GM23338 (cell line): ENCODE measurements at regions not wholly inside any gene's neighbourhood (a gene's known extent, or its start where the extent isn't known, plus 50 kb on each side); places are given as distances from the start of the nearest gene placed in this dataset.
A peak's percentile ranks its signal among the peaks of the same experiment; 100 is the strongest.

Experiments
- ATAC-seq: fragments of 200-7000 bp; cut with Tn5 transposase; 3 replicates; pipeline ENCODE4 v1.9.1; 2020
- DNase-seq: peaks from one replicate; pipeline ENCODE4 v3.0.0-alpha.2; 2015; ENCODE audit warnings: low spot score
- H2AFZ ChIP-seq: fragments of 200-600 bp; sonication (generic); 2 replicates; pipeline ENCODE4 v1.8.0; 2016; ENCODE audit warnings: antibody characterized with exemption, mild to moderate bottlenecking, moderate library complexity
- H3F3A ChIP-seq: fragments of 200-600 bp; sonication (generic); replicated peaks from 2 replicates; pipeline ENCODE4 v1.8.0; 2017; ENCODE audit warnings: antibody characterized with exemption, mixed run types, low read depth
- H3K27ac ChIP-seq: fragments of 200-600 bp; sonication (generic); 2 replicates; pipeline ENCODE4 v1.6.1; 2016; ENCODE audit warnings: low read depth
- H3K27me3 ChIP-seq: fragments of 200-600 bp; sonication (generic); 2 replicates; pipeline ENCODE4 v1.8.0; 2016; ENCODE audit warnings: mild to moderate bottlenecking, mixed run types, moderate library complexity; ENCODE audit not compliant: insufficient read depth
- H3K36me3 ChIP-seq: fragments of 200-600 bp; sonication (generic); 2 replicates; pipeline ENCODE4 v1.8.0; 2016; ENCODE audit warnings: mild to moderate bottlenecking; ENCODE audit not compliant: insufficient read depth
- H3K4me1 ChIP-seq: fragments of 200-600 bp; sonication (generic); 2 replicates; pipeline ENCODE4 v1.8.0; 2016; ENCODE audit warnings: mild to moderate bottlenecking, moderate library complexity; ENCODE audit not compliant: insufficient read depth
- H3K4me2 ChIP-seq: fragments of 200-600 bp; sonication (generic); 2 replicates; pipeline ENCODE4 v1.7.1; 2017; ENCODE audit warnings: mixed run types
- H3K4me3 ChIP-seq: fragments of 200-600 bp; sonication (generic); 2 replicates; pipeline ENCODE4 v1.6.1; 2016; ENCODE audit warnings: mixed run types
- H3K79me2 ChIP-seq: fragments of 200-600 bp; sonication (generic); replicated peaks from 2 replicates; pipeline ENCODE4 v1.8.0; 2017; ENCODE audit warnings: mild to moderate bottlenecking; ENCODE audit not compliant: insufficient read depth
- H3K9me2 ChIP-seq: fragments of 200-600 bp; sonication (generic); 2 replicates; pipeline ENCODE4 v1.8.0; 2017; ENCODE audit not compliant: insufficient read depth
- H4K20me1 ChIP-seq: fragments of 200-600 bp; sonication (generic); replicated peaks from 2 replicates; pipeline ENCODE4 v1.8.0; 2017; ENCODE audit warnings: mild to moderate bottlenecking; ENCODE audit not compliant: insufficient read depth
- H3K27ac Mint-ChIP-seq: 2 replicates; pipeline ENCODE4 v1.8.0; 2020; ENCODE audit warnings: inconsistent platforms, mild to moderate bottlenecking, moderate library complexity, mixed read lengths
- H3K27me3 Mint-ChIP-seq: 3 replicates; pipeline ENCODE4 v1.8.0; 2022; ENCODE audit warnings: low read depth, mild to moderate bottlenecking, moderate library complexity, mixed read lengths, inconsistent platforms; ENCODE audit not compliant: insufficient read depth, poor library complexity
- H3K36me3 Mint-ChIP-seq: 3 replicates; pipeline ENCODE4 v1.8.0; 2021; ENCODE audit warnings: low read depth, mild to moderate bottlenecking, inconsistent platforms, moderate library complexity, mixed read lengths
- H3K4me1 Mint-ChIP-seq: 3 replicates; pipeline ENCODE4 v1.8.0; 2020; ENCODE audit warnings: mild to moderate bottlenecking, inconsistent platforms, mixed read lengths
- H3K4me3 Mint-ChIP-seq: 3 replicates; pipeline ENCODE4 v1.8.0; 2021; ENCODE audit warnings: moderate library complexity, mild to moderate bottlenecking, inconsistent platforms, mixed read lengths
- H3K9me3 Mint-ChIP-seq: 3 replicates; pipeline ENCODE4 v1.8.0; 2020; ENCODE audit warnings: moderate library complexity, mild to moderate bottlenecking, inconsistent platforms, mixed read lengths
- CREB1 ChIP-seq: fragments of 250-450 bp; sonication (Bioruptor Pico); IDR thresholded peaks from 2 replicates; pipeline ENCODE4 v1.5.0; 2020; ENCODE audit warnings: low read depth, mild to moderate bottlenecking, moderate library complexity
- EZH2 ChIP-seq: fragments of 200-600 bp; sonication (generic); IDR thresholded peaks from one replicate; pipeline ENCODE4 v1.8.0; 2017; ENCODE audit warnings: antibody characterized with exemption, mild to moderate bottlenecking, low read depth; ENCODE audit not compliant: unreplicated experiment
- EZH2phosphoT487 ChIP-seq: fragments of 200-600 bp; sonication (generic); IDR thresholded peaks from one replicate; pipeline ENCODE4 v1.8.1; 2018; ENCODE audit warnings: antibody characterized with exemption; ENCODE audit not compliant: unreplicated experiment
- JUNB ChIP-seq: IDR thresholded peaks from one replicate; pipeline ENCODE4 v1.6.1; 2016; ENCODE audit warnings: antibody characterized with exemption; ENCODE audit not compliant: unreplicated experiment
- NANOG ChIP-seq: IDR thresholded peaks from 2 replicates; pipeline ENCODE4 v1.6.1; 2016; ENCODE audit warnings: antibody characterized with exemption, borderline replicate concordance
- POLR2AphosphoS5 ChIP-seq: IDR thresholded peaks from 2 replicates; pipeline ENCODE4 v1.6.1; 2016; ENCODE audit warnings: antibody characterized with exemption, low read depth
- STAT1 ChIP-seq: IDR thresholded peaks from one replicate; pipeline ENCODE4 v1.6.1; 2016; ENCODE audit warnings: antibody characterized with exemption; ENCODE audit not compliant: unreplicated experiment
- ZNF114 ChIP-seq: fragments of 250-450 bp; sonication (Bioruptor Pico); IDR thresholded peaks from 2 replicates; pipeline ENCODE4 v1.5.0; 2020; ENCODE audit warnings: mild to moderate bottlenecking, moderate library complexity
- ZNF331 ChIP-seq: fragments of 250-450 bp; sonication (Bioruptor Pico); IDR thresholded peaks from 2 replicates; pipeline ENCODE4 v1.5.0; 2020; ENCODE audit warnings: low read depth, mild to moderate bottlenecking, moderate library complexity
- TF ChIP-seq, protein P1 (sequence below): IDR thresholded peaks from 2 replicates; pipeline ENCODE4 v1.6.1; 2016; ENCODE audit warnings: antibody characterized with exemption
- TF ChIP-seq, protein P2 (sequence below): IDR thresholded peaks from one replicate; pipeline ENCODE4 v1.6.1; 2018; ENCODE audit warnings: antibody characterized with exemption; ENCODE audit not compliant: unreplicated experiment
- TF ChIP-seq, protein P3 (sequence below): fragments of 250-450 bp; sonication (Bioruptor Pico); IDR thresholded peaks from 2 replicates; pipeline ENCODE4 v1.5.0; 2020; ENCODE audit warnings: mild to moderate bottlenecking, moderate library complexity
- TF ChIP-seq, protein P4 (sequence below), 2 experiments: fragments of 200-600 bp in 1 of 2; sonication (generic) in 1 of 2; conservative IDR thresholded peaks; 2 replicates each; pipeline versions ENCODE4 v1.5.1 to v1.6.1; 2016 to 2017; ENCODE audit warnings: antibody characterized with exemption in 2 of 2, low read depth in 2 of 2, mild to moderate bottlenecking in 2 of 2, moderate library complexity in 1 of 2

DNA sequence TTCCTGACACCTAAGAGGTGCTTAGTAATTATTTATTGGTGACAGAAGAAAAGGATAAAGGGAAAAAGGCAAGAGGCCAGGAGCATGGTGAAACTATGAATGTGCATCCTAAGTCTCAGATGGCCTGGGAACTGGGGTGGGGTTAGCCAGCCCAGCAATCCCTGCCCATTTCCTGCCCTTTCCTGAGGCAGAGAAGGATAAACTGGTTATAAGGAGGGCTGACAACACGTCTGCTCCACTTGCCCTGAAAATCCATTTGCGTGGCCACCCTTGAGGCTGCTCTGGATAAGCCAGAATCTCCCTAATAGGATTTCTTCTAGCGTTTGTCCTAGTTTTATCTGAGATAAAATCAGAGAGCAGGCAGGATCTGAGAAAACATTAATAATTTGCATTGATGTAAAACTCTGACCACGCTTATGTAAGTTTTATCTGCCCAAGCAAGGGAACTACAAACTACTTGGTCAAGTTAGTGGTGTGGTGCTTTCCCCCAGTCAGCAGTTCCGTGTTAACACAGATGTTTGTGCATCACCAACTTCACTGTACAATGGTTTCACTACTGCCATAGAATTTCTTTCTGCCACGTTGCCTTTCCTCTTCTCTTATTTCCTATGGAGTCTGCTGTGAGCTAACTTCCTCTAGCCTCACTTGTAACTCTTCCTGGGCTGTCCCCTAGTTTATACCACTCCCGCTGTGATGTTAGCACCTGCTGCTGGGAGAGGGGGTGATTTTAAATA, 392.7 kb downstream of the RPS29 start:
- H3F3A ChIP-seq, result no peaks in the 10 kb centered on the region
- peaks cover 7% of the 10 kb centered on the region for H3K4me1 Mint-ChIP-seq
- no peak overlapping the region for H3K4me3 Mint-ChIP-seq
- no peak for DNase-seq
- H3K27me3 Mint-ChIP-seq, result no peaks in the 10 kb centered on the region
- TF ChIP-seq JUNB (no peak), EZH2phosphoT487 (no peak), POLR2AphosphoS5 (no peak), CREB1 (CRISPR knock-in tag) (no peak), STAT1 (no peak), ZNF114 (CRISPR knock-in tag) (no peak), NANOG (no peak), ZNF331 (CRISPR knock-in tag) (no peak), EZH2 (no peak)
- TF ChIP-seq, protein P1, sequence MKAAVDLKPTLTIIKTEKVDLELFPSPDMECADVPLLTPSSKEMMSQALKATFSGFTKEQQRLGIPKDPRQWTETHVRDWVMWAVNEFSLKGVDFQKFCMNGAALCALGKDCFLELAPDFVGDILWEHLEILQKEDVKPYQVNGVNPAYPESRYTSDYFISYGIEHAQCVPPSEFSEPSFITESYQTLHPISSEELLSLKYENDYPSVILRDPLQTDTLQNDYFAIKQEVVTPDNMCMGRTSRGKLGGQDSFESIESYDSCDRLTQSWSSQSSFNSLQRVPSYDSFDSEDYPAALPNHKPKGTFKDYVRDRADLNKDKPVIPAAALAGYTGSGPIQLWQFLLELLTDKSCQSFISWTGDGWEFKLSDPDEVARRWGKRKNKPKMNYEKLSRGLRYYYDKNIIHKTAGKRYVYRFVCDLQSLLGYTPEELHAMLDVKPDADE, result no peak
- TF ChIP-seq, protein P2, sequence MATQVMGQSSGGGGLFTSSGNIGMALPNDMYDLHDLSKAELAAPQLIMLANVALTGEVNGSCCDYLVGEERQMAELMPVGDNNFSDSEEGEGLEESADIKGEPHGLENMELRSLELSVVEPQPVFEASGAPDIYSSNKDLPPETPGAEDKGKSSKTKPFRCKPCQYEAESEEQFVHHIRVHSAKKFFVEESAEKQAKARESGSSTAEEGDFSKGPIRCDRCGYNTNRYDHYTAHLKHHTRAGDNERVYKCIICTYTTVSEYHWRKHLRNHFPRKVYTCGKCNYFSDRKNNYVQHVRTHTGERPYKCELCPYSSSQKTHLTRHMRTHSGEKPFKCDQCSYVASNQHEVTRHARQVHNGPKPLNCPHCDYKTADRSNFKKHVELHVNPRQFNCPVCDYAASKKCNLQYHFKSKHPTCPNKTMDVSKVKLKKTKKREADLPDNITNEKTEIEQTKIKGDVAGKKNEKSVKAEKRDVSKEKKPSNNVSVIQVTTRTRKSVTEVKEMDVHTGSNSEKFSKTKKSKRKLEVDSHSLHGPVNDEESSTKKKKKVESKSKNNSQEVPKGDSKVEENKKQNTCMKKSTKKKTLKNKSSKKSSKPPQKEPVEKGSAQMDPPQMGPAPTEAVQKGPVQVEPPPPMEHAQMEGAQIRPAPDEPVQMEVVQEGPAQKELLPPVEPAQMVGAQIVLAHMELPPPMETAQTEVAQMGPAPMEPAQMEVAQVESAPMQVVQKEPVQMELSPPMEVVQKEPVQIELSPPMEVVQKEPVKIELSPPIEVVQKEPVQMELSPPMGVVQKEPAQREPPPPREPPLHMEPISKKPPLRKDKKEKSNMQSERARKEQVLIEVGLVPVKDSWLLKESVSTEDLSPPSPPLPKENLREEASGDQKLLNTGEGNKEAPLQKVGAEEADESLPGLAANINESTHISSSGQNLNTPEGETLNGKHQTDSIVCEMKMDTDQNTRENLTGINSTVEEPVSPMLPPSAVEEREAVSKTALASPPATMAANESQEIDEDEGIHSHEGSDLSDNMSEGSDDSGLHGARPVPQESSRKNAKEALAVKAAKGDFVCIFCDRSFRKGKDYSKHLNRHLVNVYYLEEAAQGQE, result no peak
- TF ChIP-seq, protein P3, sequence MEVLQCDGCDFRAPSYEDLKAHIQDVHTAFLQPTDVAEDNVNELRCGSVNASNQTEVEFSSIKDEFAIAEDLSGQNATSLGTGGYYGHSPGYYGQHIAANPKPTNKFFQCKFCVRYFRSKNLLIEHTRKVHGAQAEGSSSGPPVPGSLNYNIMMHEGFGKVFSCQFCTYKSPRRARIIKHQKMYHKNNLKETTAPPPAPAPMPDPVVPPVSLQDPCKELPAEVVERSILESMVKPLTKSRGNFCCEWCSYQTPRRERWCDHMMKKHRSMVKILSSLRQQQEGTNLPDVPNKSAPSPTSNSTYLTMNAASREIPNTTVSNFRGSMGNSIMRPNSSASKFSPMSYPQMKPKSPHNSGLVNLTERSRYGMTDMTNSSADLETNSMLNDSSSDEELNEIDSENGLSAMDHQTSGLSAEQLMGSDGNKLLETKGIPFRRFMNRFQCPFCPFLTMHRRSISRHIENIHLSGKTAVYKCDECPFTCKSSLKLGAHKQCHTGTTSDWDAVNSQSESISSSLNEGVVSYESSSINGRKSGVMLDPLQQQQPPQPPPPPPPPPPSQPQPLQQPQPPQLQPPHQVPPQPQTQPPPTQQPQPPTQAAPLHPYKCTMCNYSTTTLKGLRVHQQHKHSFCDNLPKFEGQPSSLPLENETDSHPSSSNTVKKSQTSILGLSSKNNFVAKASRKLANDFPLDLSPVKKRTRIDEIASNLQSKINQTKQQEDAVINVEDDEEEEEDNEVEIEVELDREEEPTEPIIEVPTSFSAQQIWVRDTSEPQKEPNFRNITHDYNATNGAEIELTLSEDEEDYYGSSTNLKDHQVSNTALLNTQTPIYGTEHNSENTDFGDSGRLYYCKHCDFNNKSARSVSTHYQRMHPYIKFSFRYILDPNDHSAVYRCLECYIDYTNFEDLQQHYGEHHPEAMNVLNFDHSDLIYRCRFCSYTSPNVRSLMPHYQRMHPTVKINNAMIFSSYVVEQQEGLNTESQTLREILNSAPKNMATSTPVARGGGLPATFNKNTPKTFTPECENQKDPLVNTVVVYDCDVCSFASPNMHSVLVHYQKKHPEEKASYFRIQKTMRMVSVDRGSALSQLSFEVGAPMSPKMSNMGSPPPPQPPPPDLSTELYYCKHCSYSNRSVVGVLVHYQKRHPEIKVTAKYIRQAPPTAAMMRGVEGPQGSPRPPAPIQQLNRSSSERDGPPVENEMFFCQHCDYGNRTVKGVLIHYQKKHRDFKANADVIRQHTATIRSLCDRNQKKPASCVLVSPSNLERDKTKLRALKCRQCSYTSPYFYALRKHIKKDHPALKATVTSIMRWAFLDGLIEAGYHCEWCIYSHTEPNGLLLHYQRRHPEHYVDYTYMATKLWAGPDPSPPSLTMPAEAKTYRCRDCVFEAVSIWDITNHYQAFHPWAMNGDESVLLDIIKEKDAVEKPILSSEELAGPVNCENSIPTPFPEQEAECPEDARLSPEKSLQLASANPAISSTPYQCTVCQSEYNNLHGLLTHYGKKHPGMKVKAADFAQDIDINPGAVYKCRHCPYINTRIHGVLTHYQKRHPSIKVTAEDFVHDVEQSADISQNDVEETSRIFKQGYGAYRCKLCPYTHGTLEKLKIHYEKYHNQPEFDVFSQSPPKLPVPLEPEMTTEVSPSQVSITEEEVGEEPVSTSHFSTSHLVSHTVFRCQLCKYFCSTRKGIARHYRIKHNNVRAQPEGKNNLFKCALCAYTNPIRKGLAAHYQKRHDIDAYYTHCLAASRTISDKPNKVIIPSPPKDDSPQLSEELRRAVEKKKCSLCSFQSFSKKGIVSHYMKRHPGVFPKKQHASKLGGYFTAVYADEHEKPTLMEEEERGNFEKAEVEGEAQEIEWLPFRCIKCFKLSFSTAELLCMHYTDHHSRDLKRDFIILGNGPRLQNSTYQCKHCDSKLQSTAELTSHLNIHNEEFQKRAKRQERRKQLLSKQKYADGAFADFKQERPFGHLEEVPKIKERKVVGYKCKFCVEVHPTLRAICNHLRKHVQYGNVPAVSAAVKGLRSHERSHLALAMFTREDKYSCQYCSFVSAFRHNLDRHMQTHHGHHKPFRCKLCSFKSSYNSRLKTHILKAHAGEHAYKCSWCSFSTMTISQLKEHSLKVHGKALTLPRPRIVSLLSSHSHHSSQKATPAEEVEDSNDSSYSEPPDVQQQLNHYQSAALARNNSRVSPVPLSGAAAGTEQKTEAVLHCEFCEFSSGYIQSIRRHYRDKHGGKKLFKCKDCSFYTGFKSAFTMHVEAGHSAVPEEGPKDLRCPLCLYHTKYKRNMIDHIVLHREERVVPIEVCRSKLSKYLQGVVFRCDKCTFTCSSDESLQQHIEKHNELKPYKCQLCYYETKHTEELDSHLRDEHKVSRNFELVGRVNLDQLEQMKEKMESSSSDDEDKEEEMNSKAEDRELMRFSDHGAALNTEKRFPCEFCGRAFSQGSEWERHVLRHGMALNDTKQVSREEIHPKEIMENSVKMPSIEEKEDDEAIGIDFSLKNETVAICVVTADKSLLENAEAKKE, result no peak
- TF ChIP-seq, protein P4, sequence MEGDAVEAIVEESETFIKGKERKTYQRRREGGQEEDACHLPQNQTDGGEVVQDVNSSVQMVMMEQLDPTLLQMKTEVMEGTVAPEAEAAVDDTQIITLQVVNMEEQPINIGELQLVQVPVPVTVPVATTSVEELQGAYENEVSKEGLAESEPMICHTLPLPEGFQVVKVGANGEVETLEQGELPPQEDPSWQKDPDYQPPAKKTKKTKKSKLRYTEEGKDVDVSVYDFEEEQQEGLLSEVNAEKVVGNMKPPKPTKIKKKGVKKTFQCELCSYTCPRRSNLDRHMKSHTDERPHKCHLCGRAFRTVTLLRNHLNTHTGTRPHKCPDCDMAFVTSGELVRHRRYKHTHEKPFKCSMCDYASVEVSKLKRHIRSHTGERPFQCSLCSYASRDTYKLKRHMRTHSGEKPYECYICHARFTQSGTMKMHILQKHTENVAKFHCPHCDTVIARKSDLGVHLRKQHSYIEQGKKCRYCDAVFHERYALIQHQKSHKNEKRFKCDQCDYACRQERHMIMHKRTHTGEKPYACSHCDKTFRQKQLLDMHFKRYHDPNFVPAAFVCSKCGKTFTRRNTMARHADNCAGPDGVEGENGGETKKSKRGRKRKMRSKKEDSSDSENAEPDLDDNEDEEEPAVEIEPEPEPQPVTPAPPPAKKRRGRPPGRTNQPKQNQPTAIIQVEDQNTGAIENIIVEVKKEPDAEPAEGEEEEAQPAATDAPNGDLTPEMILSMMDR (conservative IDR thresholded peaks at IDR 0.05; ENCODE audit: low read depth in 2 of 2), result no peak
- H4K20me1 ChIP-seq, result no peaks in the 10 kb centered on the region
- H3K4me2 ChIP-seq, result no peak overlapping the region
- no peaks in the 10 kb centered on the region for H3K36me3 Mint-ChIP-seq
- ATAC-seq, result no peak; the same call in 2 of the 3 replicates
- no peaks in the 10 kb centered on the region for H3K4me1 ChIP-seq
- H3K27ac Mint-ChIP-seq, result no peak overlapping the region
- H3K27ac ChIP-seq, result no peak overlapping the region
- H3K79me2 ChIP-seq, result no peaks in the 10 kb centered on the region
- H3K9me2 ChIP-seq, result 0 out of 2 replicates have a peak, but pooled peaks cover 1% of the 10 kb centered on the region
- H3K27me3 ChIP-seq, result no peaks in the 10 kb centered on the region
- no peaks in the 10 kb centered on the region for H3K36me3 ChIP-seq
- H3K9me3 Mint-ChIP-seq, result no peaks in the 10 kb centered on the region; the same call in 2 of the 3 replicates
- H2AFZ ChIP-seq, result peak overlapping the region; percentile 20; the same call in 1 of the 2 replicates
- H3K4me3 ChIP-seq, result no peak overlapping the region
